ENCODE measurements at regions not wholly inside any gene's neighbourhood (a gene's known extent, or its start where the extent isn't known, plus 50 kb on each side); places are given as distances from the start of the nearest gene placed in this dataset.

- no TSS peak for BruUV-seq (replicated peaks)
- H3K4me1 ChIP-seq (ENCODE audit: insufficient read depth, low read length, poor library complexity, severe bottlenecking): no peaks in the 10 kb centered on the region
- H3K9me3 ChIP-seq (ENCODE audit: low read depth, low read length, poor library complexity, severe bottlenecking): peaks cover 11% of the 10 kb centered on the region
- POLR2A ChIA-PET (ENCODE audit: low non-redundant PET): no interaction called here
- no peak overlapping the region for H3K27ac ChIP-seq (ENCODE audit: low read depth, low read length, poor library complexity, severe bottlenecking)
- H3K27me3 ChIP-seq (replicated peaks; ENCODE audit: insufficient read depth, low read depth, low read length, poor library complexity): no peaks in the 10 kb centered on the region
- CTCF ChIA-PET: no interaction called here
- no peaks in the 10 kb centered on the region for H3K36me3 ChIP-seq (ENCODE audit: insufficient read depth, low read length, poor library complexity, severe bottlenecking)
- no peak overlapping the region for H3K4me3 ChIP-seq (ENCODE audit: low read depth, low read length, poor library complexity, severe bottlenecking)
- no peak for TF ChIP-seq EZH2 (IDR thresholded peaks at IDR 0.05; ENCODE audit: borderline replicate concordance, low read depth, low read length, poor library complexity, severe bottlenecking)
- no peak for TF ChIP-seq CTCF (conservative IDR thresholded peaks at IDR 0.05; ENCODE audit: low read depth, low read length)
- DNase-seq (ENCODE audit: low spot score): no peak
- intact Hi-C loops (cut with micrococcal nuclease; ENCODE audit: unreplicated experiment): no loop called here
Observed at GRCh38 chr1:81170721-81171120, 630.0 kb upstream of the ADGRL2 start.

DNA sequence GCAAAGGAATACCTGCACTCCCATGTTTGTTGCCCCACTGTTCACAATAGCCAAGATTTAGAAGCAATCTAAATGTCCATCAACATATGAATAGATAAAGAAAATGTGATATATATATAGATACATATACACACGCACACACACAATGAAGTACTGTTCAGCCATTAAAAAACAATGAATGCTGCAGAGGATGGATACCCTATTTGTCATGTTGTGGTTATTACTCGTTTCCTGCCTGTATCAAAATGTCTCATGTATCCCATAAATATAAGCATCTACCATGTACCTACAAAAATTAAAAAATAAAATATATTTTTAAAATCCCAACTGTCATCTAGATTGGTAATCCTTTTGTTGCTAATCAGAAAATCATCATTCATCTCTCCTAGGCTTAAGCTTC is 634.8 kb upstream of the ADGRL2 start:
- DNase-seq (ENCODE audit: low spot score): no peak
- POLR2A ChIA-PET (ENCODE audit: low non-redundant PET): no interaction called here
- no TSS peak for BruUV-seq (replicated peaks)

GRCh38 chr1:81160696-81161095 is 640.0 kb upstream of the ADGRL2 start:
- Histone ChIP-seq H3K27me3 (replicated peaks; ENCODE audit: insufficient read depth, low read depth, low read length, poor library complexity) (no peaks in the 10 kb centered on the region), H3K4me1 (ENCODE audit: insufficient read depth, low read length, poor library complexity, severe bottlenecking) (no peaks in the 10 kb centered on the region), H3K9me3 (ENCODE audit: low read depth, low read length, poor library complexity, severe bottlenecking) (no peaks in the 10 kb centered on the region), H3K4me3 (ENCODE audit: low read depth, low read length, poor library complexity, severe bottlenecking) (no peak overlapping the region), H3K27ac (ENCODE audit: low read depth, low read length, poor library complexity, severe bottlenecking) (no peak overlapping the region), H3K36me3 (ENCODE audit: insufficient read depth, low read length, poor library complexity, severe bottlenecking) (no peaks in the 10 kb centered on the region)
- intact Hi-C loops (cut with micrococcal nuclease; ENCODE audit: unreplicated experiment): no loop called here
- no peak for DNase-seq (ENCODE audit: low spot score)
- TF ChIP-seq CTCF (conservative IDR thresholded peaks at IDR 0.05; ENCODE audit: low read depth, low read length) (no peak), EZH2 (IDR thresholded peaks at IDR 0.05; ENCODE audit: borderline replicate concordance, low read depth, low read length, poor library complexity, severe bottlenecking) (no peak)
- POLR2A ChIA-PET (ENCODE audit: low non-redundant PET): no interaction called here
- BruUV-seq (replicated peaks): no TSS peak
- CTCF ChIA-PET: no interaction called here

More for the DNA sequence above, 634.8 kb upstream of the ADGRL2 start:
- no peak overlapping the region for H3K4me3 ChIP-seq (ENCODE audit: low read depth, low read length, poor library complexity, severe bottlenecking)
- no peak overlapping the region for H3K27ac ChIP-seq (ENCODE audit: low read depth, low read length, poor library complexity, severe bottlenecking)
- CTCF ChIA-PET: no interaction called here
- intact Hi-C loops (cut with micrococcal nuclease; ENCODE audit: unreplicated experiment): no loop called here
- no peak for TF ChIP-seq CTCF (conservative IDR thresholded peaks at IDR 0.05; ENCODE audit: low read depth, low read length)
- no peak for TF ChIP-seq EZH2 (IDR thresholded peaks at IDR 0.05; ENCODE audit: borderline replicate concordance, low read depth, low read length, poor library complexity, severe bottlenecking)
- H3K36me3 ChIP-seq (ENCODE audit: insufficient read depth, low read length, poor library complexity, severe bottlenecking): no peaks in the 10 kb centered on the region
- H3K4me1 ChIP-seq (ENCODE audit: insufficient read depth, low read length, poor library complexity, severe bottlenecking): no peaks in the 10 kb centered on the region
- no peaks in the 10 kb centered on the region for H3K9me3 ChIP-seq (ENCODE audit: low read depth, low read length, poor library complexity, severe bottlenecking)
- no peaks in the 10 kb centered on the region for H3K27me3 ChIP-seq (replicated peaks; ENCODE audit: insufficient read depth, low read depth, low read length, poor library complexity)

Measured in A673 (cell line).